Mammary epithelial cell (primary cell): ENCODE measurements at regions not wholly inside any gene's neighbourhood (a gene's known extent, or its start where the extent isn't known, plus 50 kb on each side); places are given as distances from the start of the nearest gene placed in this dataset.

Experiments used
- CTCF ChIP-seq, 2 donors: IDR thresholded peaks in 1 of 2; conservative IDR thresholded peaks in 1 of 2; 2 replicates each; pipeline ENCODE4 v1.5.1; 2011 to 2012; ENCODE audit warnings: inconsistent platforms in 2 of 2, low read length in 2 of 2, mild to moderate bottlenecking in 2 of 2, control low read depth in 1 of 2, low read depth in 1 of 2; ENCODE audit not compliant: insufficient read depth in 1 of 2; ENCODE audit errors: extremely low read depth in 1 of 2
- EZH2 ChIP-seq: IDR thresholded peaks from 2 replicates; pipeline ENCODE4 v1.6.1; 2012; ENCODE audit warnings: low read length, inconsistent platforms, borderline replicate concordance

- TF ChIP-seq CTCF (conservative IDR thresholded peaks at IDR 0.05 in 1 of 2, IDR thresholded peaks at IDR 0.05 in 1 of 2; ENCODE audit: extremely low read depth in 1 of 2, insufficient read depth in 1 of 2, low read depth in 1 of 2, low read length in 2 of 2) (no peak), EZH2 (no peak)
Measured at GRCh38 chr18:78073275-78073674, 823.6 kb downstream of the GALR1 start.
